Parathyroid adenoma (tissue), 2 donors: ENCODE measurements at regions not wholly inside any gene's neighbourhood (a gene's known extent, or its start where the extent isn't known, plus 50 kb on each side); places are given as distances from the start of the nearest gene placed in this dataset.

Experiments
- H2AFZ ChIP-seq: fragments of 300-600 bp; sonication (generic); one replicate; pipeline ENCODE4 v1.7.0; 2017; ENCODE audit warnings: antibody characterized with exemption, mild to moderate bottlenecking
- H3K27ac ChIP-seq: fragments of 300-600 bp; sonication (generic); one replicate; pipeline ENCODE4 v1.7.0; 2017
- H3K27me3 ChIP-seq: fragments of 300-600 bp; sonication (generic); one replicate; pipeline ENCODE4 v1.7.0; 2017; ENCODE audit warnings: low read length; ENCODE audit not compliant: control insufficient read depth, insufficient read depth
- H3K36me3 ChIP-seq: fragments of 300-600 bp; sonication (generic); one replicate; pipeline ENCODE4 v1.7.0; 2017; ENCODE audit warnings: low read length; ENCODE audit not compliant: control insufficient read depth, insufficient read depth
- H3K4me1 ChIP-seq: fragments of 300-600 bp; sonication (generic); one replicate; pipeline ENCODE4 v1.7.0; 2017; ENCODE audit warnings: control low read depth
- H3K4me2 ChIP-seq: fragments of 300-600 bp; sonication (generic); one replicate; pipeline ENCODE4 v1.7.0; 2017; ENCODE audit warnings: low read length
- H3K4me3 ChIP-seq: fragments of 300-600 bp; sonication (generic); one replicate; pipeline ENCODE4 v1.7.0; 2017; ENCODE audit warnings: low read depth, low read length
- H3K79me2 ChIP-seq: fragments of 300-600 bp; sonication (generic); one replicate; pipeline ENCODE4 v1.7.0; 2017; ENCODE audit warnings: control low read depth
- H3K9ac ChIP-seq: fragments of 300-600 bp; sonication (generic); one replicate; pipeline ENCODE4 v1.7.0; 2017; ENCODE audit warnings: mild to moderate bottlenecking
- H3K9me3 ChIP-seq: fragments of 300-600 bp; sonication (generic); one replicate; pipeline ENCODE4 v1.7.0; 2017; ENCODE audit warnings: low read length; ENCODE audit not compliant: control insufficient read depth
- CTCF ChIP-seq: fragments of 300-600 bp; sonication (generic); IDR thresholded peaks from one replicate; pipeline ENCODE4 v1.7.0; 2017; ENCODE audit warnings: antibody characterized with exemption, mild to moderate bottlenecking
- donor health status: primary hyperparathyroidism.

DNA sequence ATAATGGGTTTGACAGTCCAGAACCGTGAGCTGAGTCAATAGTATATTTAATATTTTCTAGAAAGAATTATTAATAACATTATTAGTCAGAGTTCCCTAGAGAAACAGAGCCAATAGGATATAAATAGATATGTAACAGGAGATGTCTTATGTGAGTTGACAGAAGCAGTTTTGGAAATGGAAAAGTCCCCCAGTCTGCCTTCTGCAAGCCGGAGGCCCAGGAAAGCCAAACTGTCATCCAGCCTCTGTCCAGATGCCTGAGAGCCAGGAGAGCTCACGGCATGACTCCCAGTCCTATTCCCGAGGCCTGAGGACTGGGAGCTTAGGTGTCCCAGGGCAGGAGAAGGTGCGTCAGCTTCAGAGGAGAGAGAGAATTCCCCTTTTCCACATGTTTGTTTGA lies 286.4 kb upstream of the ADARB2 start:
- H3K27ac ChIP-seq: no peak overlapping the region
- no peak overlapping the region for H2AFZ ChIP-seq
- no peak for TF ChIP-seq CTCF
- no peak overlapping the region for H3K4me3 ChIP-seq
- H3K9ac ChIP-seq: no peak overlapping the region
- no peaks in the 10 kb centered on the region for H3K79me2 ChIP-seq
- no peak overlapping the region for H3K4me2 ChIP-seq
- H3K9me3 ChIP-seq: no peaks in the 10 kb centered on the region
- H3K36me3 ChIP-seq: no peaks in the 10 kb centered on the region
- H3K27me3 ChIP-seq: no peaks in the 10 kb centered on the region
- no peaks in the 10 kb centered on the region for H3K4me1 ChIP-seq

DNA sequence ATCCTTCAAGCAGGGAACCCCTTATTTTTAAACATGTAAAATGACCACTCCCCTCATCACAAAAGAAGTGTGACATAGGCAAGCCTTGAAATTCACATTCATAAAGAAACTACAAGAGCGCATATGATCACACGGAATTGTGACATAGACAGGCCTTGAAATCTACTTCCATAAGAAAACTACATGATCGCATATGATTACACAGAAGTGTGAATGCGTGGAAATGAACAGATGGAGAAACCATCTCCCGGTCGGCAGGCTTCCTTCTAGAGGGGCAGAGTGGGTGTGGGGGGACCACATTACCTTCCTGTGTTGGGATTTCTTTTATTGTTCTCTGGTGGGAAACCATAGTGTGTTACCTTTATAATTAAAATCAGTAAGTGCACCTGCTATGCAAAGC lies 285.1 kb upstream of the ADARB2 start:
- Histone ChIP-seq H3K27ac (no peak overlapping the region), H3K9ac (no peak overlapping the region), H3K4me3 (no peak overlapping the region), H3K36me3 (no peaks in the 10 kb centered on the region), H3K9me3 (no peaks in the 10 kb centered on the region), H3K4me2 (no peak overlapping the region), H3K27me3 (no peaks in the 10 kb centered on the region), H3K4me1 (no peaks in the 10 kb centered on the region), H2AFZ (no peak overlapping the region), H3K79me2 (no peaks in the 10 kb centered on the region)
- TF ChIP-seq CTCF: no peak

DNA sequence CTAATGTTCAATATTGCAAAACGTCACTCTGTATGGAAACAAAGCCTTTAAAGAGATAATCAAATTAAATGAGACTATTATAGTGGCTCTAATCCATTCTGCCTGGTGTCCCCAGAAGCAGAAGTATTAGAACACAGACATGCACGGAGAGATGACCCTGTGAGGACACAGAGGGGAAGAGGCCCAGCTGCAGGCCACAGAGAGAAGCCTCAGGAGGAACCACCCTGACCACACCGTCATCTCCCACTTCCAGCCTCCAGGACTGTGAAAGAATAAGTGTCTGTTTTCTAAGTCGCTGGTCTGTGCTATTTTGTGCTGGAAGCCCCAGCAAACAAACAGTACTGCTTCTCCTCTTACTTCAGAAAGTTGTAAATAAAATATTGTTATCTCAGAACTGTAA lies 283.5 kb upstream of the ADARB2 start:
- H2AFZ ChIP-seq: no peak overlapping the region
- no peak for TF ChIP-seq CTCF
- no peaks in the 10 kb centered on the region for H3K9me3 ChIP-seq
- no peaks in the 10 kb centered on the region for H3K79me2 ChIP-seq
- H3K4me1 ChIP-seq: no peaks in the 10 kb centered on the region
- no peak overlapping the region for H3K4me2 ChIP-seq
- H3K9ac ChIP-seq: no peak overlapping the region
- no peaks in the 10 kb centered on the region for H3K27me3 ChIP-seq
- no peak overlapping the region for H3K27ac ChIP-seq
- H3K36me3 ChIP-seq: no peaks in the 10 kb centered on the region
- no peak overlapping the region for H3K4me3 ChIP-seq

DNA sequence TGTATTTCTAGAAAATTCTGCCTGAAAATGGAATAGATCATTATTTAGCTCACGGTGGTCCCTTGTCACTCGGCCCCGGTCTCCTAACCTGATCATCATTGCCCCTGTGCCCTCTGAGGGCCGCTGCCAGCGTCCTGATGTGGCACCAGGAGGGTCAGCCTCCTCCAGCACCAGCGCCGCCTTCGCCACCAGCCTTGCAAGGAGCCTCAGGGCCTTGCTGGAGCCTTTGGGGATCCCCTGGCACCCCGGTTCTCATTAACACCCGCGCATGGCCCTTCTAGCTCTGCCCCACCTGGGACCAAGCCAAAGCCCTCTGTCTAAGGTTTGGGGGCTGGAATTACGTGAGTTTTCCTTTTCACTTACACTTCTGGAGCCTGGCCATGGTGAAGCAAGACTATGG lies 282.5 kb upstream of the ADARB2 start:
- Histone ChIP-seq H3K4me3 (no peak overlapping the region), H3K9me3 (no peaks in the 10 kb centered on the region), H3K9ac (no peak overlapping the region), H3K27me3 (no peaks in the 10 kb centered on the region), H3K79me2 (no peaks in the 10 kb centered on the region), H3K27ac (no peak overlapping the region), H2AFZ (no peak overlapping the region), H3K36me3 (no peaks in the 10 kb centered on the region), H3K4me1 (no peaks in the 10 kb centered on the region), H3K4me2 (no peak overlapping the region)
- TF ChIP-seq CTCF: no peak

- no peak for TF ChIP-seq CTCF
- Histone ChIP-seq H3K27me3 (no peaks in the 10 kb centered on the region), H3K4me3 (no peak overlapping the region), H3K9ac (no peak overlapping the region), H3K4me2 (no peak overlapping the region), H3K4me1 (no peaks in the 10 kb centered on the region), H3K36me3 (no peaks in the 10 kb centered on the region), H3K79me2 (no peaks in the 10 kb centered on the region), H3K9me3 (no peaks in the 10 kb centered on the region), H3K27ac (no peak overlapping the region), H2AFZ (no peak overlapping the region)
Measured at GRCh38 chr10:2019281-2019680, 282.0 kb upstream of the ADARB2 start.
